IPS-15b (cell line): ENCODE measurements at regions not wholly inside any gene's neighbourhood (a gene's known extent, or its start where the extent isn't known, plus 50 kb on each side); places are given as distances from the start of the nearest gene placed in this dataset.
"Not testable (repeated sequence)": the region's sequence is repeated elsewhere in the genome, so short reads cannot be mapped to it uniquely, and the experiment has no call there.

Source experiments
- H3K27me3 ChIP-seq: one replicate; pipeline ENCODE4 v1.6.1; 2013; ENCODE audit warnings: low read length; ENCODE audit not compliant: control insufficient read depth, insufficient read depth
- H3K36me3 ChIP-seq: one replicate; pipeline ENCODE4 v1.6.1; 2013; ENCODE audit warnings: low read length; ENCODE audit not compliant: control insufficient read depth, insufficient read depth
- H3K4me1 ChIP-seq: one replicate; pipeline ENCODE4 v1.6.1; 2013; ENCODE audit warnings: mild to moderate bottlenecking, low read length; ENCODE audit not compliant: control insufficient read depth, insufficient read depth
- H3K4me3 ChIP-seq: one replicate; pipeline ENCODE4 v1.5.1; 2013; ENCODE audit warnings: low read depth, low read length
- H3K9ac ChIP-seq: one replicate; pipeline ENCODE4 v1.6.1; 2013; ENCODE audit warnings: low read depth, mild to moderate bottlenecking, low read length
- H3K9me3 ChIP-seq: one replicate; pipeline ENCODE4 v1.6.1; 2013; ENCODE audit warnings: mild to moderate bottlenecking, low read length; ENCODE audit not compliant: control insufficient read depth, insufficient read depth

GRCh38 chr1:112832259-112832658 is 117.1 kb upstream of the PPM1J start:
- not testable (repeated sequence) for H3K9me3 ChIP-seq, H3K9ac ChIP-seq

GRCh38 chr1:112829691-112830090 is 114.6 kb upstream of the PPM1J start:
- not testable (repeated sequence) for H3K27me3 ChIP-seq, H3K9ac ChIP-seq, H3K9me3 ChIP-seq, H3K4me3 ChIP-seq, H3K36me3 ChIP-seq
- peaks cover 18% of the 10 kb centered on the region for H3K4me1 ChIP-seq

More at GRCh38 chr1:112832259-112832658, 117.1 kb upstream of the PPM1J start:
- H3K4me3 ChIP-seq, H3K27me3 ChIP-seq, H3K4me1 ChIP-seq, H3K36me3 ChIP-seq: not testable (repeated sequence)

- Histone ChIP-seq H3K27me3 (no peaks in the 10 kb centered on the region), H3K9ac (no peak overlapping the region), H3K4me1 (peaks cover 20% of the 10 kb centered on the region), H3K36me3 (no peaks in the 10 kb centered on the region), H3K4me3 (no peak overlapping the region), H3K9me3 (no peaks in the 10 kb centered on the region)
These were observed 113.6 kb upstream of the PPM1J start for GRCh38 chr1:112828716-112829115.

- H3K4me3 ChIP-seq, H3K36me3 ChIP-seq, H3K9ac ChIP-seq, H3K27me3 ChIP-seq, H3K9me3 ChIP-seq: not testable (repeated sequence)
- H3K4me1 ChIP-seq: peaks cover 24% of the 10 kb centered on the region
These were observed 112.3 kb upstream of the PPM1J start for GRCh38 chr1:112827391-112827790.

- peak overlapping the region; percentile 5 for H3K4me3 ChIP-seq
- H3K27me3 ChIP-seq: no peaks in the 10 kb centered on the region
These were observed 111.2 kb upstream of the PPM1J start for GRCh38 chr1:112826217-112826944.

GRCh38 chr1:112825563-112826216 is 110.6 kb upstream of the PPM1J start:
- H3K36me3 ChIP-seq, H3K27me3 ChIP-seq, H3K9me3 ChIP-seq, H3K9ac ChIP-seq: not testable (repeated sequence)
- H3K4me3 ChIP-seq: peak overlapping the region; percentile 65
- H3K4me1 ChIP-seq: peaks cover 31% of the 10 kb centered on the region

More at GRCh38 chr1:112826217-112826944, 111.2 kb upstream of the PPM1J start:
- Histone ChIP-seq H3K9ac (no peak overlapping the region), H3K36me3 (peaks cover 2% of the 10 kb centered on the region), H3K4me1 (peaks cover 25% of the 10 kb centered on the region), H3K9me3 (no peaks in the 10 kb centered on the region)

GRCh38 chr1:112825075-112825474 is 109.9 kb upstream of the PPM1J start:
- Histone ChIP-seq H3K4me1 (peaks cover 31% of the 10 kb centered on the region), H3K4me3 (peak overlapping the region; percentile 65), H3K9ac (peak overlapping the region; percentile 73)
- H3K27me3 ChIP-seq, H3K36me3 ChIP-seq, H3K9me3 ChIP-seq: not testable (repeated sequence)

- H3K36me3 ChIP-seq, H3K27me3 ChIP-seq, H3K9me3 ChIP-seq: not testable (repeated sequence)
- peak overlapping the region; percentile 22 for H3K4me3 ChIP-seq
- H3K9ac ChIP-seq: peak overlapping the region; percentile 16
- H3K4me1 ChIP-seq: peaks cover 29% of the 10 kb centered on the region
These were observed 106.4 kb upstream of the PPM1J start for GRCh38 chr1:112821307-112822063.

- Histone ChIP-seq H3K4me1 (peaks cover 22% of the 10 kb centered on the region), H3K9me3 (no peaks in the 10 kb centered on the region), H3K27me3 (no peaks in the 10 kb centered on the region), H3K4me3 (no peak overlapping the region), H3K9ac (peak overlapping the region; percentile 80), H3K36me3 (peaks cover 9% of the 10 kb centered on the region)
These were observed 104.0 kb upstream of the PPM1J start for GRCh38 chr1:112818990-112819689.

- H3K9ac ChIP-seq: peak overlapping the region; percentile 50
- peaks cover 9% of the 10 kb centered on the region for H3K36me3 ChIP-seq
- no peaks in the 10 kb centered on the region for H3K27me3 ChIP-seq
- no peaks in the 10 kb centered on the region for H3K9me3 ChIP-seq
- no peak overlapping the region for H3K4me3 ChIP-seq
- peaks cover 20% of the 10 kb centered on the region for H3K4me1 ChIP-seq
These were observed 102.6 kb upstream of the PPM1J start for GRCh38 chr1:112817555-112818373.

- Histone ChIP-seq H3K9me3 (no peaks in the 10 kb centered on the region), H3K4me3 (no peak overlapping the region), H3K9ac (no peak overlapping the region), H3K4me1 (peaks cover 9% of the 10 kb centered on the region), H3K27me3 (no peaks in the 10 kb centered on the region), H3K36me3 (peaks cover 2% of the 10 kb centered on the region)
These were observed 100.2 kb upstream of the PPM1J start for GRCh38 chr1:112815376-112815775.
